ENCODE measurements at regions not wholly inside any gene's neighbourhood (a gene's known extent, or its start where the extent isn't known, plus 50 kb on each side); places are given as distances from the start of the nearest gene placed in this dataset.

GRCh38 chr13:108528303-108528702 is 101.1 kb upstream of the MYO16 start:
- no peak for DNase-seq
- Mint-ChIP-seq H3K27me3 (peaks cover 5% of the 10 kb centered on the region), H3K4me1 (ENCODE audit: low read depth) (no peaks in the 10 kb centered on the region), H3K27ac (no peak overlapping the region), H3K4me3 (no peak overlapping the region), H3K9me3 (peaks cover 2% of the 10 kb centered on the region), H3K36me3 (ENCODE audit: low read depth) (no peaks in the 10 kb centered on the region)

DNA sequence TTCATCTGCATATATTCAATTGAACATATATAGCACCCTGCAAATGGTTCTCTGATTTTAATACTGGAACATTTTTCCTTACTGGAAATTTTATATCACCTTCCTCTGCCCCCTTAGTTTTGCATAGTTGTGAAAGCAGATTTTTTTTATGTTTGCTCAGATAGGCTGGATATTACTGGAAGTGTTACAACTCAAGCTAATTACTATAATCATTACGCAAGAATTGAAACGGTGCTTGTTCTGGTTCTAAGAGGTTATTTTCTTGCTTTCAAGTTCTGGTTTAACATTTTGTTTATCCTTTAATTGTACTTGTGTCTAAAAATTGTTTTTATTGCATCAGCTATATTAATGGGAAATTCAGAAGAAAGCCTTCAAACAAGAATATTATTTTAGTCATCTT is 95.6 kb upstream of the MYO16 start:
- no peaks in the 10 kb centered on the region for H3K36me3 Mint-ChIP-seq (ENCODE audit: low read depth)
- H3K4me1 Mint-ChIP-seq (ENCODE audit: low read depth): no peaks in the 10 kb centered on the region
- DNase-seq: no peak
- H3K9me3 Mint-ChIP-seq: peaks cover 5% of the 10 kb centered on the region
- no peak overlapping the region for H3K27ac Mint-ChIP-seq
- no peak overlapping the region for H3K4me3 Mint-ChIP-seq
- peaks cover 8% of the 10 kb centered on the region for H3K27me3 Mint-ChIP-seq

- no peak for DNase-seq
- H3K27ac Mint-ChIP-seq: no peak overlapping the region
- no peaks in the 10 kb centered on the region for H3K36me3 Mint-ChIP-seq (ENCODE audit: low read depth)
- H3K27me3 Mint-ChIP-seq: peaks cover 16% of the 10 kb centered on the region
- peaks cover 5% of the 10 kb centered on the region for H3K9me3 Mint-ChIP-seq
- H3K4me1 Mint-ChIP-seq (ENCODE audit: low read depth): no peaks in the 10 kb centered on the region
- H3K4me3 Mint-ChIP-seq: no peak overlapping the region
Measured at GRCh38 chr13:108534728-108535127, 94.7 kb upstream of the MYO16 start.

- Mint-ChIP-seq H3K36me3 (ENCODE audit: low read depth) (no peaks in the 10 kb centered on the region), H3K27ac (no peak overlapping the region), H3K9me3 (peaks cover 10% of the 10 kb centered on the region), H3K27me3 (no peaks in the 10 kb centered on the region), H3K4me3 (no peak overlapping the region), H3K4me1 (ENCODE audit: low read depth) (no peaks in the 10 kb centered on the region)
- no peak for DNase-seq
Measured at GRCh38 chr13:108549934-108550333, 79.5 kb upstream of the MYO16 start.

DNA sequence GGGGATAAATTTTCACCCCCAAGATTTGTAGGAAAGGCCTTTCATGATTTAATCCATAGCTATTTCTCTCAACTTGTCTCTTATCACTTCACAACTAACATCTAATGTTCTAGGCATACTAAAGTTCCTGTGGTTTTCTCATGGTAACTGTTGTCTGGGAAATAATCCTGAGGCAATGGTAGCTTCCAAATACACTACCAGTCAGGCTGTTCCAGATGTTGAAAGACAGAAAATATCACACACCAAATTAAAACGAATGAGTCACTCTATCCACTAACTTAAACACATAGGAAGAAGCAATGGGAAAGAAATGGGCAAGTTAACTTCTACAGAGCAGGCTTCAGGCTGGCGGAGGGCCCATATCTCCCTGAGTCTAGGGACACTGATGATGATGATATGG is 77.7 kb upstream of the MYO16 start:
- no peaks in the 10 kb centered on the region for H3K36me3 Mint-ChIP-seq (ENCODE audit: low read depth)
- H3K4me1 Mint-ChIP-seq (ENCODE audit: low read depth): no peaks in the 10 kb centered on the region
- no peak for DNase-seq

DNA sequence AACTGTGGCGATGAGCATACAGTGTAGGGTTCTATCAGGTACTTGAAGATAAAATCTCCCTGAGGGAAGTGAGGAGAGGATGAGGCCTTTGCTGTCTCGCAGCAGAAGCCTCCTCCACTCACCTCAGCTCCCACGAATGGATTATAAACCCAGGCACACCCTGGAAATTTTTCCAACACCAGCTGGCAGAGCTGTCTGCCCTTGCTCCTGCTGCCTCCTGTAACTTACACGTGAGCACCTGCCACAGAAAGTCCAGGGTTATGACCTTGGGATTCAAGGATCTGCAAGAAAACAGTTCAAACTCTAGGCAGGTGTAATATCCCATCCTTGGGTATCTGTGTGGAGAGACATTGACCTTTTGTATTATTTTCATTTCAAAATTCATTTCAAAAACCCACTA is 70.9 kb upstream of the MYO16 start:
- Mint-ChIP-seq H3K4me1 (ENCODE audit: low read depth) (no peaks in the 10 kb centered on the region), H3K27me3 (no peaks in the 10 kb centered on the region), H3K9me3 (no peaks in the 10 kb centered on the region), H3K36me3 (ENCODE audit: low read depth) (no peaks in the 10 kb centered on the region), H3K27ac (no peak overlapping the region), H3K4me3 (no peak overlapping the region)
- DNase-seq: no peak

More for the DNA sequence above, 77.7 kb upstream of the MYO16 start:
- Mint-ChIP-seq H3K27me3 (no peaks in the 10 kb centered on the region), H3K4me3 (no peak overlapping the region), H3K27ac (no peak overlapping the region), H3K9me3 (peaks cover 7% of the 10 kb centered on the region)

DNA sequence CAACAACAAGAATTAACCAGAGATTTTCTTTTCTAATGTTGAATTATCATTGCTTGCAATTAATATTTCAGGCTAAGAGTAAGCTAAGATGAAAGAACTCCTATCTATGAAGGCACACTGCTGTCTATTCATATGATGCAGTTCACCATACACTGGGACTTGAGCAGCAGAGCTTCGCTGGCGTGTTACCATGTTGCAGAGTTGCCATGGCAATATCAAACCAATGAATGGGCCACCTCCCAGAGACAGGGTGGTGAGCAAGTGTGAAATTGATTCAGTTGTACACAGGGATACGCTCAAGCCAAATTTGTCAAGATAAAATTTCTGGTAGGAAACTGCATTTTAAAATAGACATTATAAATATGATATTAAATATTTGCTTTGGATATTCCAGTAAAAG is 69.3 kb upstream of the MYO16 start:
- H3K4me3 Mint-ChIP-seq: no peak overlapping the region
- H3K9me3 Mint-ChIP-seq: no peaks in the 10 kb centered on the region
- no peaks in the 10 kb centered on the region for H3K36me3 Mint-ChIP-seq (ENCODE audit: low read depth)
- no peaks in the 10 kb centered on the region for H3K27me3 Mint-ChIP-seq
- no peak overlapping the region for H3K27ac Mint-ChIP-seq
- DNase-seq: no peak
- no peaks in the 10 kb centered on the region for H3K4me1 Mint-ChIP-seq (ENCODE audit: low read depth)

DNA sequence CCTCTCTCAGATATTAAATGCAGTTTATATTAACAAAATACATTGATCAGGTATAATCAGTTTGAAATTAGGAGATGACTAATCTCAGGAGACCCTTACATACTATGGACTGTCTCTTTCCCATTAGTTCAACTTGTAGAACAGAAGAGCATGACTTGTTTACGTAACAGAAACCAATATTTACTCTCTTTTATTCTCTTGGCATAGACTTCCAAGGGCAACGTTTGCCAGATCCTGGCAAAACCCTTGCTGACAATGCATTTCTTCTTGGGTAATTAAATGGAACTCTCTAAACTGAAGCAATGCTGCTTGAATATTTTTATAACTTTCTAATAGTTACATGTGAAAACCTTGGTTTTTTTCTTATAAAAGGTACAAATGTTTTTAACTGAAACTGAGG is 68.3 kb upstream of the MYO16 start:
- no peak overlapping the region for H3K27ac Mint-ChIP-seq
- H3K9me3 Mint-ChIP-seq: no peaks in the 10 kb centered on the region
- no peak for DNase-seq
- peaks cover 4% of the 10 kb centered on the region for H3K27me3 Mint-ChIP-seq
- no peaks in the 10 kb centered on the region for H3K36me3 Mint-ChIP-seq (ENCODE audit: low read depth)
- no peak overlapping the region for H3K4me3 Mint-ChIP-seq
- no peaks in the 10 kb centered on the region for H3K4me1 Mint-ChIP-seq (ENCODE audit: low read depth)

- Mint-ChIP-seq H3K27me3 (peaks cover 7% of the 10 kb centered on the region), H3K9me3 (no peaks in the 10 kb centered on the region), H3K4me1 (ENCODE audit: low read depth) (no peaks in the 10 kb centered on the region), H3K36me3 (ENCODE audit: low read depth) (no peaks in the 10 kb centered on the region), H3K27ac (no peak overlapping the region), H3K4me3 (no peak overlapping the region)
- no peak for DNase-seq
Measured at GRCh38 chr13:108566413-108567170, 62.8 kb upstream of the MYO16 start.

- Mint-ChIP-seq H3K4me3 (no peak overlapping the region), H3K27ac (no peak overlapping the region), H3K36me3 (ENCODE audit: low read depth) (no peaks in the 10 kb centered on the region), H3K27me3 (no peaks in the 10 kb centered on the region), H3K4me1 (ENCODE audit: low read depth) (no peaks in the 10 kb centered on the region), H3K9me3 (no peaks in the 10 kb centered on the region)
- DNase-seq: no peak
Measured at GRCh38 chr13:108572782-108573211, 56.6 kb upstream of the MYO16 start.

DNA sequence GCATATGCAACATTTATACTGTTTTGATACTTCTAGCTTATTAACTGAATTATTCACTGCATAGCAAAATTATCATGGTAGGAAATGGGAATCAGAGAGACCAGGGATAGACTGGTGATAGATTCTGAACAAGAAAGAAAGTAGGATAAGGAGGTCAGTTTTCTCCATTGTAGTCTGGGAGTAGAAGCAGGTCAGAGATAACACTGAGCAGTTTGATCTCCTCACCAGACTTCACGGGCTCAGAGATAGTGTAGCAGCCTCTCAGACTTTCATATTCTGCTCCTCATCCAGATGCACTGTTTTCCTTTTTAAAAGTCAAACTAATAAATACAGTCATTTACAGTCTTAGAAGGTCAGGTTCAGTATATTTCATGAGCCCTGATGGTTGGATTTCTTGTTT is 56.0 kb upstream of the MYO16 start:
- no peaks in the 10 kb centered on the region for H3K9me3 Mint-ChIP-seq
- no peak overlapping the region for H3K27ac Mint-ChIP-seq
- H3K36me3 Mint-ChIP-seq (ENCODE audit: low read depth): no peaks in the 10 kb centered on the region
- no peaks in the 10 kb centered on the region for H3K27me3 Mint-ChIP-seq
- no peaks in the 10 kb centered on the region for H3K4me1 Mint-ChIP-seq (ENCODE audit: low read depth)
- no peak for DNase-seq
- no peak overlapping the region for H3K4me3 Mint-ChIP-seq

DNA sequence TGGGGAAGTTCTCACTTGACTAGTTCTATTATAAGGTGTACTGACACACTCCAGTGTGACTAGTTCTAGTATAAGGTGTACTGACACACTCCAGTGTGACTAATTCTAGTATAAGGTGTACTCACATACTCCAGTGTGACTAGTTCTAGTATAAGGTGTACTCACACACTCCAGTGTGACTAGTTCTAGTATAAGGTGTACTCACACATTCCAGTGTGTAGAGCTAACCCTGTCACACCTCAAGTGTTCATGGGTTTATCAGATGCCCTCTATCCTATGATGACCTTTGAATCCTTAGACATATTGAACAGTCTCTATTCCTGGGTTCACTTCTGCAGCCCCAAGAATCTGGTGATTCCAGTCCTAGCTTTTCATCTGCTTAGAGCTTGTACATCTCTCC is 54.6 kb upstream of the MYO16 start:
- Mint-ChIP-seq H3K4me1 (ENCODE audit: low read depth) (no peaks in the 10 kb centered on the region), H3K4me3 (no peak overlapping the region), H3K9me3 (no peaks in the 10 kb centered on the region), H3K36me3 (ENCODE audit: low read depth) (no peaks in the 10 kb centered on the region), H3K27ac (no peak overlapping the region), H3K27me3 (no peaks in the 10 kb centered on the region)
- no peak for DNase-seq

GRCh38 chr13:108575430-108575829 is 54.0 kb upstream of the MYO16 start:
- no peaks in the 10 kb centered on the region for H3K9me3 Mint-ChIP-seq
- no peaks in the 10 kb centered on the region for H3K36me3 Mint-ChIP-seq (ENCODE audit: low read depth)
- no peak overlapping the region for H3K4me3 Mint-ChIP-seq
- no peak overlapping the region for H3K27ac Mint-ChIP-seq
- H3K27me3 Mint-ChIP-seq: no peaks in the 10 kb centered on the region
- DNase-seq: no peak
- H3K4me1 Mint-ChIP-seq (ENCODE audit: low read depth): no peaks in the 10 kb centered on the region

All from activated T-cell treated with anti-CD3 and anti-CD28 coated beads, Interleukin-2, amount 50 U/mL, for 24 hours (primary cell).